ENCODE measurements at regions not wholly inside any gene's neighbourhood (a gene's known extent, or its start where the extent isn't known, plus 50 kb on each side); places are given as distances from the start of the nearest gene placed in this dataset.
"Not testable (repeated sequence)": the region's sequence is repeated elsewhere in the genome, so short reads cannot be mapped to it uniquely, and the experiment has no call there.

DNA sequence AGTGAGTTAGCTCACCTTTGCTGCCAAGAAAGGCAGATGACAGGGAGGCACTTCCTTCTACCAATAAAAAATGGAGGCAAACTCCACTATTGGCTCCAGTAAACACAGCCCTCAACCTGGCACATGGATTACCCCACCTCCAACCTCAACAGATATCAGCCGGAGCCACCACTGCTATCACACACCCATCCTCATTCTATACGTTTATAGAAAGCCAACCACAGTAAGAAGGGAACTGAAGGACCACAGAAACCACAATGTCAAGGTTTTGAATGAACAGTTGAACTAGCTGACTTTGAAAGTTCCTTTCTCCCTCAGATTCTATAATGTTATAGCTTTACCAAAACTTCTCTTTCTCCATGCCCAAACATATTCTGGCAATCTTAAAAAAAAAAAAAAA lies 526.2 kb downstream of the UQCRFS1 start:
- no peak for DNase-seq (ENCODE audit: low read depth in 2 of 2)

- no peak for DNase-seq (ENCODE audit: low read depth in 2 of 2)
Measured at GRCh38 chr19:28685802-28686201, 527.1 kb downstream of the UQCRFS1 start.

GRCh38 chr19:28685077-28685476 lies 527.9 kb downstream of the UQCRFS1 start:
- DNase-seq (ENCODE audit: low read depth in 2 of 2): not testable (repeated sequence)

- no peak for DNase-seq (ENCODE audit: low read depth in 2 of 2)
Measured at GRCh38 chr19:28680111-28680510, 532.8 kb downstream of the UQCRFS1 start.

DNA sequence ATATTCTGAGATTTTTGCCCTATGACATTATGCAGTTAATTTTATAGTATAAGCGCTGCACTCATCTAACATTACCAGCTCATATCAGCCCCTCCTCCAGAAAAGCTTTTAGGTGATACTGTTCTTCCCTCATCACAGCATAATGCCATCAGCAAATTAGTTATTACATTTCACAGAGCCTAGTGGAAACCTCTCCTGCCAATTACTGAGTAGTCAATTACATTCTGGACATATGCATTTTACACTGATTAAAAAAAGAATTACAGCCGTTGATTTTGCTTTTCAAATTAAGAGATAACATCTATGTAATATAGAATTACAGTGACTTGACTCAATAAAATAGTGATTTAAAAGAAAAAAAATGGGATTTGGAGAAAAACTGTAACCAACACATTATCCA lies 542.1 kb downstream of the UQCRFS1 start:
- DNase-seq (ENCODE audit: low read depth in 2 of 2): no peak

- no peak for DNase-seq (ENCODE audit: low read depth in 2 of 2)
Measured at GRCh38 chr19:28669804-28670203, 543.1 kb downstream of the UQCRFS1 start.

DNA sequence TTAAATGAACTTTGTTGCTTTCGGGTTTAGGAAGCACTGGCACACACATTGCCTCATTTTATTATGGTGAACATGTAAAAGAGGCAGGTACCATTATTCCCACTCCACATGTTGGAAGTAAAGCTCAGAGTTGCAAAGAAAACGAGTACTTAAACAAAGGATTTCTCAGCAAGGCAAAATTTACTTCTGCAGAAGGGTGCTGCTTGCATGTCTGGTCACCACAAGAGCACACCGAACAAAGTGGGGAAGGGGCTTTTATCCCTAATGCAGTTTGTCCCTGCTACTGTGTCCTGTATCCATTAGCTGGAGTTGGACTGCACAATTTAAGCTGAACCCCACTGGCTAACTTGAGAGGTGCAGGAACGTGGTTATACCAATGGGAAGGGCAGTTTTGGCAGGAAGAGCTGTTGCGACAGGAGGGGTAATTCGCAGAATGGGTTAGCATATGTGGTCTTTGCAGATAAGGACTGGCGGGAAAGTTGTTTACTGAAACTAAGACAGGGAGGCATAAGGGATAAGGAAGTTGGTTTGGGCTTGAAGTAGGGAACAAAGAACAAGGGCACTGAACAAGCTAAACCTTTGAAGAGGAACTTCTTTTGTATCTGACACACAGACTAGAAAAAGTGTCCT lies 545.5 kb downstream of the UQCRFS1 start:
- DNase-seq (ENCODE audit: low read depth in 2 of 2): no peak

DNA sequence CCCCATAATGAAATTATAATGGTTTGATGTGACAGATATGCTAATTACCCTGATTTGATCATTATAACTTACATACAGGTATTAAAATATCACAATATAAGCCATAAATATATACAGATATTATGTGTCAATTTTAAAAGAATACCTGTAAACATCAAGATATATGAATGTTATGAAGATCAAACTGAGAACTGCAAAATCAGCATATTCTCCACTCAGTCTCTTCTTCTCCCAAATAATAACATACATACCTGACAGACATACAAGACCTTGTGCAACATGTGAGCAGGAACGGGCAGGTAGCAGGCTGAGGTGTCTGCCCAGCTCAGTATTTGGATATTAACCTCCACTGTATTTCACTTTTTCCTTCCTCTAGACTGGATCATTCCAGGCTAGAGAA lies 547.2 kb downstream of the UQCRFS1 start:
- no peak for DNase-seq (ENCODE audit: low read depth in 2 of 2)

- DNase-seq (ENCODE audit: low read depth in 2 of 2): no peak
Measured at GRCh38 chr19:28656644-28657043, 556.3 kb downstream of the UQCRFS1 start.

DNA sequence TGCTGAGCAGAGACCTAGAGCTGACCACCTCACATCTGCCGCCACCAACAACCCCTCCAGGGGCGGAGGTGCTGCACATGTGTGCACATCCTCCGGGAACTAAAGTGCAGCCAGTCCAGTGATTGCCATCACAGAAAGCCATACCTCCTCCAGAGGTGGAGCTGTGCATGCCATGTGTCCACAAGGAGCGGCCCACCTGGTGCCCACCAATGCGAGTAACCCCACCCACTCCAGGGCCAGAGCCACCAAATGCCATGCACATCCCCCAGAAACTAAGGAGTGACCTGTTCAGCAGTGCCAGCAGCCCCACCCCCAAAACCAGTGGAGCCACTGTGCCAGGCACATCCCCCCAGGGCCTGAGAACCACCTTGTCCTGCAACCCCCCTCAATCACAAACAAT lies 557.9 kb downstream of the UQCRFS1 start:
- no peak for DNase-seq (ENCODE audit: low read depth in 2 of 2)

GRCh38 chr19:28652765-28653164 lies 560.2 kb downstream of the UQCRFS1 start:
- DNase-seq (ENCODE audit: low read depth in 2 of 2): no peak

DNA sequence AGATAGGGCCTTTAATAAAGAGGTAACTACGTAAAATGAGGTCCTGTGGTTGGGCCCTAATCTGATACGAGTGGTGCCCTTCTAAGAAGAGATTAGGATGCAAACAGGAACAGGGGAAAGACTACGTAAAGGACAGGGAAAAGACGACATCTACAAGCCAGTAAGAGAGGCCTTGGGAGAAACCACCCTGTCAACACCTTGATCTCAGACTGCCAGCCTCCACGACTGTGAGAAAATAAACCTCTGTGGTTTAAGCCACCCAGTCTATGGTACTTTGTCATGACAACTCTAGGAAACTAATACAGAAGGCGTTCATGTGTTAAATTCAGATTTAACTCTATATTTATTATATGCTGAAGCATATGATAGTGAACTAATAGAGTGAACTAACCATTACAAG lies 566.3 kb downstream of the UQCRFS1 start:
- no peak for DNase-seq (ENCODE audit: low read depth in 2 of 2)

GRCh38 chr19:28644169-28644775 lies 568.7 kb downstream of the UQCRFS1 start:
- DNase-seq (ENCODE audit: low read depth in 2 of 2): no peak

GRCh38 chr19:28642787-28643683 lies 569.9 kb downstream of the UQCRFS1 start:
- no peak for DNase-seq (ENCODE audit: low read depth in 2 of 2)

DNA sequence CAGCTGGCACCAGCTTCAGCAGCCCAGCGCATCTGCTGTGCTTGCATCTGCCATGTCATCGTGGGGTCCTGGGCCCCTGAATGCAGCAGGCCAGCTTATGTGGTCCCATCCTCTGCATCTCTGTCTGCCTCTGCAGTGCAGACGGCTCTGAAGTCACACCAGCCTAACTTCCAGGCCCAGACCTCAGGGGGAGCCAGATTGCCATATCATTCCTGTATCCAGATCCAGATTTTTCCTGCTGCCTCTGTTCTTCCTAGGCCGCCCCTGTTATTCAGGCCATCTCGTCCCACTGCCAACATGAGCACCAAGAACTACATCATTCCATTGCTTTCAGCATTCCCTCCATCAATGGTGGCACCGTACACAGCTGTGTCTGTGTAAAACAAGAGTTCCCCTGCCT lies 571.6 kb downstream of the UQCRFS1 start:
- no peak for DNase-seq (ENCODE audit: low read depth in 2 of 2)

DNA sequence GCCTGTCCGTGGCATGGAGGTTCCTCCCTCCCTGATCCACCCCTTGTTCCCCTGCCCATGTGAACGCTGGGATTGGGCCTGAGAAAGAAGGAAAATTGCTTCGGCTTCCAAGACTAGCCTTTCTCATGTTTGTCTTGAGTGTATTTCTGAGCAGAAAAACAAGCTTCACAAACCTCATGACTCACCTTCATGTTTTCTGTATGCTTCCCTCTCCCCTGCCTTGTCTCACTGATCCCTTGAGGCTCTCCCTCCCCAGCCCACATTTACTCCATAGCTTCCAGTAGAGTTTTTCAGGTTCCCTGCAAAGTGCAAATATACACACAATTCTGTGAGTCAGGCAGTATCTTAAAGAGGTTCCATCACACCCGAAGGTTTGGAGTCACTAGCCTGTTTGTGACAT lies 572.4 kb downstream of the UQCRFS1 start:
- no peak for DNase-seq (ENCODE audit: low read depth in 2 of 2)

DNA sequence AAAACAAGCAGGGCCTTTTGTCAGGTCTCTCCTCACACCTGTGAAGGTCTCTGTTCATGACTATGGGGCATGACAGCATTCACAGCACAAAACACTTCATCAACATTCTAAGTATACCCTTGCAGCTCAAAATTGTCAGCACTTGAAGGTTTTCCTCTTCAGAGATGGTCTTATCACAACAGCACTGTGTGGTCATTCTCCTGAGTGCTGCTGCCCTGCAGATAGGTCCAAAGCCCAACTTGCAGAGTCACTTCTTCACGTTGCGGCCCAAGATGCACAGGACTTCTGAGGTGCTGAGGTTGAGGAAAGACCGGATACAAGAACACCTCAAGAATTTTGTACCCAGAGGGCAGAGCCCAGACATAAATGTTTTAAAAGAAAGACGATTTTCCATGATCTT lies 574.5 kb downstream of the UQCRFS1 start:
- DNase-seq (ENCODE audit: low read depth in 2 of 2): no peak

DNA sequence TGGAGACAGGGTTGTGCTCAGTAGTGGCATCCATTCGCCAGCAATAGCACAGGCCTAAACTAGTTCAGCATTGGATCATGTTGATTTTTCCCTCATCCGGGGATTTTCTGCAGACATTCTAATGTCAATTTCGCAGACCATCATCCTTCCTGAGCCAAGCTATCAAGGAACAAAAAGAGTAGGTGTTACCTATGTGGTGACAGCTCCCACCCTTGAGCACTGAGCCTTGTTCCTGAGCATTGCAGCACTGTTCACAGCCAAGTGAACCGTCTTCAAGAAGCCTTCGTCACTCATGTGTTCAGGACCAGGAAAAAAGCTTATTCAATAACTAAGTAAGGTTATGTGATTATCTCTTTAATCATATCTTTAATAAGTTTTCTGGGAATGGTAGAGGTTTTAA lies 576.2 kb downstream of the UQCRFS1 start:
- DNase-seq (ENCODE audit: low read depth in 2 of 2): no peak

DNA sequence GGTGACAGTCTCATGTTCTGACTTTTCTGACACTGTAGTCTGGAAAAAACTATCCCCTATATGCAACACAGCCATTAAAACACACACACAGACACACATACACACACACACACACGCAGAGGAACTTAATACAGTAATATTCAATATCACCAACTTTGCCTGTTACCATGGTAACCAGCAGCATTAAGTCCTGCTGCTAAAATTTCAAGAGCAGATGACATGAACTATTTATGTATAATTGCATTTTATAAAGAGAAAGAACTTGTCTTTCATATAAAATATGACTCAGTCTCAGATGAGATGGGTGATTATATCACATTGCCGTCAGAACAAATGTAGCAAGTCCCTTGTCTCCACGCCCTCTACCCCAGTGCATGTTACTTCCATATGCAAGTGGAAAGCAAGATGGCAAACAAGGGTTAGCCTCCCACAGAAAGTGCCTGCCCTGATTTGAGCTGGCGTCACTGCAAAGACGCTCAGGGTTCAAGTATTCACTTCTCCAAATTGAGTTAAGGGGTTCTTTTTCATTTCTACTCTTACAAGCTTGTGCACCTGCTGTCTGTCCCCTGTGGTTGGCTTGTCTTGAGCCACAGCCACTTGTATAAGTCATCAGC lies 576.8 kb downstream of the UQCRFS1 start:
- no peak for DNase-seq (ENCODE audit: low read depth in 2 of 2)

DNA sequence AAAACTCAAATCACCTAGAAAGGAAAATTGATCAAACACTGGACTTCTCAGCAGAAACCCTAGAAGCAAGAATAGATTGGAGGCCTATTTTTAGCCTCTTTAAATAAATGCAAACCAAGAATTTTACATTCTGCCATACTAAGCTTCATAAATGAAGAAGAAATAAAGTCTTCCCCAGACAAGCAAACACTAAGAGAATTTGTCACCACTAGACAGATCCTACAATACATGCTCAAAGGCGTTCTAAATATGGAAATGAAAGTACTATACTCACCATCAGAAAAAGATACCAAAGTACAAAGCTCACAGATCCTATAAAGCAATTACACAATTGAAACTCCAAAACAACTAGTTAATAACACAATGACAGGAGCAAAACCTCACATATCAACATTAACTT lies 578.1 kb downstream of the UQCRFS1 start:
- DNase-seq (ENCODE audit: low read depth in 2 of 2): no peak

DNA sequence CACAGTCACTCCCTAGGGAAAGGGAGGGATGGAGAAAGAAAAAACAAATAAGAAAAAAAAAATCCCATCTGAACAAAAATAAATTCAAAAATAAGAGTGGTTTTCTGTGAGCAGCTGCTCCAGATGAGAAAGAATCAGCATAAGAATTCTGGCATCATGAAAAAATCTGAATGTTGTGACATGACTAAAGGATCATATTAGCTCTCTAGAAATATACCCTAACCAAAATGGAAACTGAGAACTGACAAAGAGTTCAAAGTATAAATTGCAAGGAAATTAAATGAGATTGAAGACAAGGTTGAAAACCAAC lies 579.0 kb downstream of the UQCRFS1 start:
- DNase-seq (ENCODE audit: low read depth in 2 of 2): no peak

GRCh38 chr19:28633319-28634018 lies 579.5 kb downstream of the UQCRFS1 start:
- peak; percentile 6 to 9 for DNase-seq (ENCODE audit: low read depth in 2 of 2)

Measured in activated CD4-positive, alpha-beta T cell treated with anti-CD3 and anti-CD28 coated beads for 24 hours (primary cell).